Activated gamma-delta T cell treated with Interleukin-2 at 50 U/mL for 16 hours (primary cell): ENCODE measurements at regions not wholly inside any gene's neighbourhood (a gene's known extent, or its start where the extent isn't known, plus 50 kb on each side); places are given as distances from the start of the nearest gene placed in this dataset.

Experiments
- DNase-seq: peaks from one replicate; pipeline ENCODE4 v3.0.0-alpha.2; 2020

DNA sequence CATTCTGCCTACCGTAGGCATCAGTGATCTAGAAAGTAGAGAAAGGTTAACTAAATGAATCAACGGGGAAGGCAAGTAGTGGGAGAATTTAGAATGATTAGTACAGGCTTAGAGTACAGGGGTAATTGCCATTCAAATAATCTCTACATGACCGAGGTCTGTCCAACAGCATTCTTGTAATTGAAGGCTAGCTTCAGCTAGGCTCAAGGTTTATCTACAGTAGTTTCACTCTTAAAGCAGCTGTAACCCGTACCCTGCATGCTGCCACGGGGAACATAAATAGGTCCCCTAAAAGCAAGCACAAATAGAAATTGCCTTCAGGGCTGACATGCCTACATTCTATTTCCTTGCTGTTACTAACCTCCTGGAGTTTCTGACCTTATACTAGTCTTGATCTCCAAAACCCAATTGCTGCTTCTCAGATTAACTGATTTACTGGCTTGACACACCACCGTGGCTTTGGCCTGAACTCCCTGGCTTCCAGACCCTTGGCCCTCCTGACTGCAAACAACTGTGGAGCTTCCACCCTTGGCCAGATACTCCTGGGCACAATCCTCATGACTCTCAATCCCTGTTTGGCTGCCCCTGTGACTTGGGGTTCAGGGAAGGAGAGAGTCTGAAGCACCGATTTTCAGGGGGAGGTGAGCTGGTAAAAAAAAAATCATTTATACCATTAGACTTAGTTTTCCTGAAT, 242.1 kb upstream of the FOXN3 start:
- DNase-seq: no peak

DNA sequence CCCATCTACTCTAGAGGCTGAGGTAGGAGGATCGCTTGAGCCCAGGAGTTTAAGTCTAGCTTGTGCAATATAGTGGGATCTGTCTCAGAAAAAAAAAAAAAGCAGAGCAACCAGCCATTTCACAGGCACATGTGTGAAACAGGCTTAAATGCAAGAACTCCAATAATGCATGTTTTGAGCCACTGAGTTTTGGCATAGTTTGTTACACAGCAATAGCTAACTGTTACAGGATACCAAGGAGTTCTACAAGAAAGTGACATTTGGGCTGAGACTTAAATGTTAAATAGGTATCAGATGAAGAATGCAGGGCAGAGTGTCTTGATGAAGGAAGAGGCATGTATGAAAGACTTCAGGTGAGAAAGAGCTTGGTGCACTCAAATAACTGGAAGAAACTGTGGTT, 240.0 kb upstream of the FOXN3 start:
- DNase-seq: no peak

DNA sequence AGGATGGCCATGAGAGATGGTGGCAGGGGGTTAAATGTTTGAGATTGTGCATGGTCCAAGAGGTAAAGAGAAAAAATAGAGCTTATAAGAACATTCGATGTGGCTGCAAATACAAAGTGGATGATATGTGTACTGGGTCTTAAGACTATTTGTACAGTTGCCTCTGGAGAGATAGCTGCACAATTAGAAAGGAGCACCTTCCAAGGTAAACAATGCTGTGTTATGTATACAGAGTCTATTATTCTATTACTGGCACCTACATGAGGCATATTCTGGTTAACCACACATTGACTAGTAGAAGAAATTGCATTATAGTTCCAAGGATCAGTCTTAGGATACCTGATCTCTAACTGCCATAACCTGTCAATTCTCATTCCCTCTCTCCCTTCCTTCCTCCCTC, 238.0 kb upstream of the FOXN3 start:
- DNase-seq: no peak

DNA sequence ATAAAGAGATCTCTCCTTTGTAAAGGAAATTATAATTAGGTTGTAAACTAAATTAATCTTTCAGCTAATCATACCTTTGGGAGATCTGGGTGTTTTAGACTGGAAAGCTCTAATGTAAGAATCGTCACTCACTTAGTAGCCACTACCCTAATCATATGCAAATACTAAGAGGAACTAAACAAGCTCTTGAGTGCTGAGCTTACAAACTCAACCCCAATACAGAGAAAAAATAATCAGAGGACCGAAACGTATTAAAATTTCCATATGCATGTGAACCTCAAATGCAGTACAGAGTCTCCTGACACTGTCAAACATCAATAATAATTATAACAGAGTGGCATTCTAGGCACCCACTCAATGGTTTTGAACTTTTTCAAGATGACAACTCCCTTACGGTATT, 235.3 kb upstream of the FOXN3 start:
- DNase-seq: no peak

DNA sequence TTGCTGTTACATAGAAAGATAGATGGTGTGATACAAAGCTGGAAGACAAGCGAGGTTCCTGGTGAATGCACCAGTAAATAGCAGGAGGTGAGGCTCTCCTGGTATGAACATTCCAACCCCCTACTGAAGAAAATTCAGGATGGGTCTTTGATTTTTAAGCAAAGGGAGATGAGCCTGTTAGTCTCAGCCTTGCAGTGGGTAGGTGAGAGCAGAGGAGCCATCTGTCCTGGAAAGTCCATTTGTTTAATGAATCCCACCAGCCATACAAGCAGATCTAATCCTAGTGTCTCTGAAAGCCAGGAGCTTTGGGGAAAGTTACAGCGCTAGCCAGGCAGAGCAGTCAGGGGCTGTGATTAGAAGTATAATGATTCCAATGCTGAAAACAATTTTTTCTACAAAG, 234.8 kb upstream of the FOXN3 start:
- DNase-seq: no peak

DNA sequence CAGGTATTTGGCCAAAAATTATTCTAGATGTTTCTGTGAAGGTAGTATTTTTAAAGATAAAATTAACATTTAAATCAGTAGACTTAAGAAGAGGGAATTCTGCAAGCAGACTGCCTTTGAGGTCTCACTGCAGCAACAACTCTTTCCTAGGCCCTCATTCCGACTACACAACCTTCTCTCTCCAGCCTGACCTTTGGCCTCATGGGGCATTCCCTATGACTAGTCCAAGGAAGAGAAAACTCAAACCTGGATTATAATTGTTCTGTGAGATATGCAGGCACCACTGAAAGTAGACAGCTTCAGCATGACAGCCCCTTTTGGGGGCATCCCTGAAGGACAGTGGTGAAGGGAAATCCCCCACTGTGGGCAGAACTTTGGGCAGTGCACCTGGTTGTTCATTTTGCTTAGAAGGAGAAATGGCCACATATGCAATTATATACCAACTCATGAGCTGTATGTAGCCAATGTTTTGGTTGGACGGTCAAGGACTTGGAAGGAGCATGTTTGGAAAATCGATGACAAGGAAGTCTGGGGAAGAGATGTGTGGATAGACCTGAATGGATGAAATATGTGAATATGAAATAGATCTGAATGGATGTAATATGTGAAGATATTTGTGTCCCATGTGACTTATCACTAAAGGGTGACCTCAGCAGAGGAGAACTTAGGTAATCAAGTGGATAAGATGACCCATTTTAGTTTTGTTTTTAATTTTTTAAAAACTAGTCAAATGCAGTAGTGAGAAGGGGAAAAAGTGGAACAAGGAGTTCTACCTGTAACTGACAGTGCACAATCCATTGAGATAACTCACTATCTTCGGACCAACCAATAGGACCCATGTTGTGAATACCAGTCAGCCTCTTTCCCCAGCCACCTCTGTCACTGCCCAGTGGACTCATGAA, 233.3 kb upstream of the FOXN3 start:
- DNase-seq: no peak

DNA sequence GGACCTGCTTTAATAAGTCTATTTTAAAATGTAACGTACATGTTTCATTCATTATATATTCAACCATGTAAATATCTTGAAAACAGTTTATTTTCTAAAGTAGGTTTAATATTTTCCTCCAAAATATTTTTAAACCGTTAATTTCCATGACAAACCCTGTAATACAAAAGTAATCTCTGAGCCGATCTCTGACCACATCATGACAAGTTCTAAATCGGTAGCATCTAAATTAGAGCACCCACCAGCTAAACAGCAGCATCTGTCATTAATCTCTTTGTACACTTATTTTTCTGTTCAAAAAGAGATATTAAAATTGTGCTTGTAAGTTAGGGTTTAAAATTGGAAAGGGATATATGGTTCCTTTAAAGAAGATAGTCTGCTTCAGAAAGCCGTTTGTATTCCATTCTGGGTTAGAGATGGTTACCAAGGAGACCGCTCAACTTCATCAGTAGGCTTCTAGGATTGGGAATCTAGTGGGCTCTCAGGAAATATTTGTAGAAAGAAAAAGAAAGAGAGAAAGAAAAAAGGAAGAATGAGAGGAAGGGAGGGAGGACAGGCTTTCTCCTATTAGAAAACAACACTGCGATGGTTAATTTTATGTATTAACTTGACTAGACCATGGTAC, 232.5 kb upstream of the FOXN3 start:
- no peak for DNase-seq

DNA sequence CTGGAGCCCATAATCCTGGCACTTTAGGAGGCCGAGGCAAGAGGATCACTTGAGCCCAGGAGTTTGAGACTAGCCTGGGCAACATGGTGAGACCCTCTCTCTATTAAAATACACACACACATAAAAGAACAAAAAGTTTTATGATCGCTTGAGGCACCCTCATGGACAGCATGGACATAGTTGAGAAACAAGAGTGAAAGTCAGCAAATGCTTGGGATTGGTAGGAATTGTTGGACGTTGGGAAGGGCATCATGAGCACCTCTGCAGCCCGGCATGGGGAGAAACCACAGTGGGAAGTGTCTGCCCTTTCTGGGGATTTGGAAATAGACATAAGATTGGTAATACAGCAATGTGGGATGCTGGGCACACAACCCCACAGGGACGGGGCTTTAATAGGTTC, 231.9 kb upstream of the FOXN3 start:
- no peak for DNase-seq

DNA sequence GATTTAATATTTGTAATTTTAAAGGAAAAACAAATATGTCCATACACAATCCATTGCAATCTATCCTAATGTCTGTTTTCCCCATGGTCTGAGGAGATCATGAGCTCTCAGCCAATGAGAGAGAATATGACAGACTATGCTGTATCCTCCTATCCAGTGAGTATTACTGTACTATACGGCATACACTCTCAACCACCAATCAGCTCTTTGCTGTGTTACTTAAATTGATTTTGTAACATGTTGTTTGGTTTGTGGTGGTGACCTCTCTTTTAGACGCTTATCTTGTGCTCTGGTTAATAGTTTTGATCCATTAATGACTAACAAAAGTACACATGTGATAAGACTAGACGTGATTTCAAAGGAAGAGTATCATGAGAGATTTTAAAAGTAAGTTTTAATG, 231.5 kb upstream of the FOXN3 start:
- DNase-seq: no peak

DNA sequence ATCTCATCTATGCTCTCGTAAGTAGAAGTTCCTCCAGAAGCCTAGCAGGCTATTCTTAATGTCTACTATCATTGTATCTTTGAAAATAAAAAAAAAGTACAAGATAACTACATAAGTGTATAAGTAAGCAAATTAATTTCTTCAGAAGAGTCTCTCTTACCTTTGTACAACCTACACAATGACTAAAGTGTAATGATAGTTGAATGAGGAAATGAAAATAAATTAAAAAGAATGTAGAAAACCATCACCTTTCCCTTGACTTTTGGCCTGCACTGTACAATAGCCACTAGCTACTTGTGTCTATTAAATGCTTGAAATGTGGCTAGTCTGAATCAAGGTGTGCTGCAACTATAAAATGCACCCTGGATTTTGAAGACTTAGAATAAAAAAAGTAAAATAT, 229.9 kb upstream of the FOXN3 start:
- DNase-seq: no peak

DNA sequence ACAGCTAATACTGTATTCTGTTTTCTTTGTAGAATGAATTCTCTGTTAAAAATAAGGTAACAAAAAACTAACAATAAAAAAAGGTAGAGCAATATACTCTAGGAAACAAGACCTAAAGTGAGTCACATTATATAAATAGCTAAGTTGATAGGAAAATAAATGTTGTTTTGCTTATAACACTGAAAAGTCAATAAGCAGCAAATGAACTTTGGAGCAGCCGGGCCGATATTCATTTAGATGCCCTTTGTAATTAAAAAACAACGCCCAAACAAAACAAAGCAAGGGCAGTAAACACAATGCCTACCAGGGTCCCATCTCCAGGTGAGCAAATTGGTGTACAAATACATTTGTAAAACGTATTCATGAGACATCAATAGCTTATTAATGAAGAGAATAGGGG, 227.6 kb upstream of the FOXN3 start:
- DNase-seq: no peak

DNA sequence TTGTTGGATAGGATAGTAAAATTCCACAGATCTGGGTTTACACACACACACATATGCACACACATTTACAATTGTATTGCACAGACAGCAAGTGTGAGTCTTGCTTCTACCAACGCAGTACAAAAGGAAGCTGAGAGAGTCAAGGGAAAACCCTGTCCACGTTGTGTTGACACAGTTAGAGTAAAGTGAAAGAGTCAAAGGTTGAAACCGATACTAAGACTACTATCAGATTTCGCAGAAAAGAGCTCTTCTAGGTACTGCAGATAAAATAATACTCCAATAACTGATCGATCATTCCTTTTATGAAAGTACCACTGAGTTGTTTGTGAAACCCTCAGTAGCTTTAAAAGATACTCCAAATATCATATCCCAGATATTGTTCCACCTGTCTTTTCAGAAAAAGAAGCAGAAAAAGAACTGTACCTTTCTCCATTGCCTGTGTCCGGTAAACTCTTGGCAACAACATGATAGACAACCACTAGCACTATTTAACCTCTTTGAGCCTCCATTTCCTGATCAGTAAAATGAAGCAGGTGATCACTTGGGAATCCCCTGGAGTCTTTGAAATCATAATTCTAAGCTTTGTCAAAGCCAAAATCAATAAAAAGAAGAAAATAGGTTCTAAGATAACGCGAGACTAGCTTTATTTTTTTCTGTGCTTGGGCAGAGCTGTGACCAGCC, 224.6 kb upstream of the FOXN3 start:
- no peak for DNase-seq

DNA sequence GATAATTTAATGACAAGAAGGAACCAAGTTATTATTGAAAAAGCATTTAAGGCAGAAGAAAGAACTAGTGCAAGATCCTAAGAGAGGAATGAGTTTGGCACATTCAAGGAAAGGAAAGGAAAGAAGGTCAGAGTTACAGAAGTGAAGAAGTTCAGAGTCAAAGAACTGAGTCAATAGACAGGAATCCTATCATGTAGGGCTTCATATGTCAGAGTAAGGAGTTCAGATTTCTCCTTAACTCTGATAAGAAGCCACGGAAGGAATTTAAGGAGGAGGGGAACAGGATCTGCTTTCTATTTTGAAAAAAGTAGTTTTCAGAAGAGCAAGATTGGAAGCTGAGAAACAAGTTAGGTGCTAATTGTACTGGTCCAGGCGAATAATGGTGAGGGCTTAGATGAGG, 223.1 kb upstream of the FOXN3 start:
- no peak for DNase-seq

DNA sequence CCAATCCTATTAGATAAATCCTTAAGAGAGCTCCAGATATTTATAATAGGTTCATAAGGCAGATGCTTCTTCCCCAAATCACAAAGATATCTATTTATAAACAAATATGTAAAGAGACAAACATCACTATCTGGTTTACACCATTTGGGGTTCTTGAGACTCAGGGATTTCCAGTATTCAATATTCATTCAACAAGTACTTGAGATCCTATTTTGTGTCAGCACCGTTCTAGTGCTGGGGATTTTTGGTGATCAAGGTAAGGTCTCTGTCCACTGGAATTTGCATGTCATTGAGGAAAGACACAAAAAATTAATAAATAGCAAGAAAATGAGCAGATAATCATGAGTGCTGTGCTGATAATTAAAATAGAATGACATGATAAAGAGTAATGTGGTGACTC, 222.7 kb upstream of the FOXN3 start:
- DNase-seq: no peak

DNA sequence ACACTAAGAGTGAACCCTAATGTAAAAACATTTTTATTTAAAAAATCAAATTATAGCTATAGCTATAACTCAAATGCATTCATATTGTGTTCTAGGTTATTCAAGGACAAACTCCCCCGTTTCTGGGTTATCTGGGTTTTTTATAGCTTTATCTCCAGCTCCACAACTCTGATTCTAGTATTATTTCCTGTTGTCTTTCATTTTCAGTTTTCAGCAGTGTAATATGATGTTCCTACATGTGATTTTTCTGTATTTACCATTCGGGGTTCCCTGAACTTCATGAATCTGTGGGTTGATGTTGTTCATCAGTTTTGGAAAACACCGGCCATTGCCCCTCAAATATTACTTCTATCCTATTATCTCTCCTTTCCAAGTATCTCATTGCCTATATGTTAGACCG, 221.9 kb upstream of the FOXN3 start:
- DNase-seq: no peak

DNA sequence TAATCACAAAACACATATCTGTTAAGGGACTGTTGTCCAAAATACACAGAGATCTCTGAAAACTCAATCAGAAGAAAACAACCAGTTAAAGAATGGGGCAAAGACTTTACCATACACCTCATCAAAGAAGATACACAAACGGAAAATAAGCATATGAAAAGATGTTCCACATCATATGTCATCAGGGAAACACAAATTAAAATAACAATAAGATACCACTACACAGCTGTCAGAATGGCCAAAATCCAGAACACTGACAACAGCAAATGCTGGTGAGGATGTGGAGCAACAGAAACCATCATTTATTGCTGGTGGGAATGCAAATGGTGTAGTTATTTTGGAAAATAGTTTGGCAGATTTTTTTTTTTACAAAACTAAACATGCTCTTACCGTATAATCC, 220.5 kb upstream of the FOXN3 start:
- no peak for DNase-seq

DNA sequence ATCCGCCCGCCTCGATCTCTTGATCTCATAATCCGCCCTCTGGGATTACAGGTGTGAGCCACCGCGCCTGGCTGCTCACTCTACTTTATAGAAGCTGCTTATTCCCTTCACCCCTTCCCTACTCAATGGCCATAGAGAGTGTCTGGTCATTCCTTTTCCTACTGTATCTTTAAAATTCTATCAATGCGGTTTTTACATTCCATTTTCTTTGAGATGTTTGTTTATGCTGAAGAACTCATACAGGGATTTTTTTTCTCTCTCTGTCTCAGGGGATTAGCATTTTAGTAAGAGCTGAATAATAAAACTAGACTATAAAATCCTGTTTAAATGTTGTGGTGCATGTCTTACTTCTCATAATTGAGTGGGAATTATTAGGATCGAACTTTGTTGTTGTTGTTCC, 218.6 kb upstream of the FOXN3 start:
- DNase-seq: no peak

DNA sequence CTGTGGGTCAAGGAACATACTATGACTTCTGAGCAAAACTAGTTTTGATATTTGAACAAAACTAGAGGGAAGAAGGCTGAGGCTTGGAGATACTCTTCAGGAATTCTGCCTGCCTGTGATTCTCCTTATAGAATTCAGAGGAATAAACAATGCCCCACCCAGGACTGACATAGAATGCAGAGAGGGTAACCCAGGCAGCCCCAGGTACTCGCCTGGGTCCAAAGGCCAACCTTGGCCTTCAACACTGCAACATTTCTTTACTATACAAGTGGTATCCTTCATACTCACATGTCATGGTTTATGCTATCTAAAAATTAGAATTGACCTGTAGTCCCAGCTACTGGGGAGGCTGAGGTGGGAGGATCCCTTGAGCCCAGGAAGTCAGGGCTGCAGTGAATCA, 217.0 kb upstream of the FOXN3 start:
- DNase-seq: no peak

DNA sequence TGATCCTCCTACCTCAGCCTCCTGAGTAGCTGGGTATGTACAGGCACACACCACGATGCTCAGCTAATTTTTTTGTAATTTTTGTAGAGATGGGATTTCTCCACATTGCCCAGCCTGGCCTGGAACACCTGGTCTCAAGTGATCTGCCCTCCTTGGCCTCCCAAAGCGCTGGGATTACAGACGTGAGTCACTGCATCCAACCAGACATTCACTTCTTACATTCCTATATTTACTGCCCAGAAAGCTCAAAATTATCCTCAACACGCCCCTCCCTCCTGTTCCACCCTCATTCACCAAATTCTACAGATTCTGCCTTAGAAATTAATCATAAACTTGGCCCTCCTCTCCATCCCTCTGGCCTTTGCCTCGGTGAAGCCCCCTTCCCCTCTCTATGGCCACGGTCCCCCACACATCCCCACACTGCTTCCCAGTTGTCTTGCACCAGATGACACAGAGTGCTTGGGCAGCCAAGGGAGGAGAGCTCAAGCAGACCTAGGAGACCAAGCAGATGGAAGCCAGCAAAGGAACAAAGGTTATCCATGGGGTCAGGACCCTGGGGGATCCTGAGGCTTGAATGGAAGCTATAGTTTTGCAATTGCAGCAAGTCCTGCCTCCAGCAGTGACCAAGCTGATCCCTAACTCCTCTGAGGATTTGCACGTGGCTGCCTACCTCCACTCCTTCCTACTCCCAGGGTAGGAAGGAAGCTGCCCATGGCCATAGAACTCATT, 213.2 kb upstream of the FOXN3 start:
- no peak for DNase-seq

DNA sequence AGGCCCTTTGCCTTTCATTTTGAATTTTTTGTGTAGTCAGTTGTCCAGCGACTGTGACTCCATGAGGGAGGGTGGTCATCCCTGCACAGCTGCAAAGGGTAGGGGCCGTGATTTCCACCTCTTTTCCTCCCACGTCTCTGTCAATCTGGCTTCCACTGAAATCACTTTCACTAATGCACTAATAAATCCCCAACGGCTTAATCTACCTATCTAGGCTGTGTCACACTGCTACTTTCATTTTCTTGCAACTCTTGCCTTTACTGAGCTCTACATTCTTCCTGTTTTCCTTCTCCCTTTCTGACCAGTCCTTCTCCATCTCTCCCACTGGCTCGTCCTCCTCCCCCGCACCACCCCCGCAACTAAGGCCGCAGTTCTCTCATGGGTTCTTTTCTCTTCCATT, 212.3 kb upstream of the FOXN3 start:
- DNase-seq: no peak

DNA sequence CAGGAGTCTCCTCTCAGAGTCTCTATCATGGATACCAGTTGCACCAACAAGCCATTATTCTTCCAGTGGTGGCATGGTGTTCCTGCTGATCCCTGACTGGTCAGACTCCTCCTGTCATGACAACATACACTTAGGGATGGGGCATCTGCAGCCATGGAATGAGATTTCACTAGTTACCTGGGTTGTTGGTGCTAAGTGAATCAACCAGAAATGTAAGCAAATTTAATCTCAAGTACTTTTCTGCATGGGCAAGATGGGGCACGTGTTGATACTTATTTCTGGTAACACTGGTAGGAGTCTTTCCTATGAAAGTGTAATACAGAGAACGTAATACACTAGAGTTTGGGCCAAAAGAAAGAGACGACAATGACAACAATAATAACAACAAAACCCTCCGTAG, 211.5 kb upstream of the FOXN3 start:
- DNase-seq: no peak

DNA sequence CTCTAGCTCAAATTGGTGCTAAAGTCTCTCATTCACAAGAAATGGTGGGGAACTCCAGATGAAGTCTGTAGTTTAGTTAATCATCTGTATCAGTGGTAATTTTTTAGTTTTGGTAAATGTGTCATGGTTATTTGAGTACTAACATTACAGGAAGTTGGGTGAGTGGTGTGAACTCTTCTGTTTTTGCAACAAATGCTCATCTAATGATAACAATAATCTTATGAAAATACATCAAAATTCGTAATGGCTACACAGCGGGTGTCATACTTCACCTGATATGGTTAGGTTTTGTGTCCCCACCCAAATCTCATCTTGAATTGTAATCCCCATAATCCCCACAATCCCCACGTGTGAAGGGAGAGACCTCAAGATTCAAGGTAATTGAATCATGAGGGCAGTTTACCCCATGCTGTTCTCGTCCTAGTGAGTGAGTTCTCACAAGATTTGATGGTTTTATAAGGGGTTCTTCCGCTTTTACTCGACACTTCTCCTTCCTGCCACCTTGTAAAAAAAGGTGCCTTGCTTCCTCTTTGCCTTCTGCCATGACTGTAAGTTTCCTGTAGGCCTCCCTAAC, 209.3 kb upstream of the FOXN3 start:
- no peak for DNase-seq
